HFFc6 (cell line): ENCODE measurements at regions not wholly inside any gene's neighbourhood (a gene's known extent, or its start where the extent isn't known, plus 50 kb on each side); places are given as distances from the start of the nearest gene placed in this dataset.

ENCODE experiments used
- DNase-seq: peaks from one replicate; pipeline ENCODE4 v3.0.0-alpha.2; 2018
- H3K27ac Mint-ChIP-seq: 2 replicates; pipeline ENCODE4 v1.8.0; 2020; ENCODE audit warnings: mild to moderate bottlenecking, mixed read lengths
- H3K27me3 Mint-ChIP-seq: 2 replicates; pipeline ENCODE4 v1.8.0; 2021; ENCODE audit warnings: mild to moderate bottlenecking, moderate library complexity, mixed read lengths; ENCODE audit not compliant: insufficient read depth
- H3K36me3 Mint-ChIP-seq: 2 replicates; pipeline ENCODE4 v1.8.0; 2021; ENCODE audit warnings: low read depth, mixed read lengths
- H3K4me1 Mint-ChIP-seq: 2 replicates; pipeline ENCODE4 v1.8.0; 2020; ENCODE audit warnings: low read depth, mixed read lengths
- H3K4me3 Mint-ChIP-seq: 2 replicates; pipeline ENCODE4 v1.8.0; 2020; ENCODE audit warnings: mild to moderate bottlenecking, moderate library complexity, mixed read lengths
- H3K9me3 Mint-ChIP-seq: 2 replicates; pipeline ENCODE4 v1.8.0; 2020; ENCODE audit warnings: mild to moderate bottlenecking, mixed read lengths
- CTCF ChIP-seq: fragments of 200-600 bp; sonication (generic); IDR thresholded peaks from 2 replicates; pipeline ENCODE4 v1.5.0; 2021; ENCODE audit warnings: antibody characterized with exemption, mild to moderate bottlenecking

- Mint-ChIP-seq H3K36me3 (no peaks in the 10 kb centered on the region), H3K4me1 (no peaks in the 10 kb centered on the region), H3K27me3 (peaks cover 2% of the 10 kb centered on the region; the same call in 1 of the 2 replicates), H3K9me3 (no peaks in the 10 kb centered on the region), H3K4me3 (no peak overlapping the region), H3K27ac (no peak overlapping the region)
- DNase-seq: no peak
- TF ChIP-seq CTCF: no peak
Observed at GRCh38 chr2:220744861-220745260, 827.2 kb downstream of the EPHA4 start.

GRCh38 chr2:220745682-220746081 lies 826.4 kb downstream of the EPHA4 start:
- Mint-ChIP-seq H3K27ac (no peak overlapping the region), H3K27me3 (peaks cover 2% of the 10 kb centered on the region; the same call in 1 of the 2 replicates), H3K36me3 (no peaks in the 10 kb centered on the region), H3K4me1 (no peaks in the 10 kb centered on the region), H3K4me3 (no peak overlapping the region), H3K9me3 (no peaks in the 10 kb centered on the region; the same call in 1 of the 2 replicates)
- DNase-seq: no peak
- no peak for TF ChIP-seq CTCF

GRCh38 chr2:220747736-220748135 lies 824.4 kb downstream of the EPHA4 start:
- DNase-seq: no peak
- H3K9me3 Mint-ChIP-seq: peaks cover 7% of the 10 kb centered on the region
- H3K27me3 Mint-ChIP-seq: peaks cover 2% of the 10 kb centered on the region
- no peak overlapping the region for H3K27ac Mint-ChIP-seq
- TF ChIP-seq CTCF: no peak
- H3K36me3 Mint-ChIP-seq: no peaks in the 10 kb centered on the region; the same call in 1 of the 2 replicates
- no peak overlapping the region for H3K4me3 Mint-ChIP-seq
- H3K4me1 Mint-ChIP-seq: no peaks in the 10 kb centered on the region

- H3K4me1 Mint-ChIP-seq: no peaks in the 10 kb centered on the region
- no peaks in the 10 kb centered on the region; the same call in 1 of the 2 replicates for H3K36me3 Mint-ChIP-seq
- H3K27ac Mint-ChIP-seq: no peak overlapping the region
- H3K27me3 Mint-ChIP-seq: peaks cover 2% of the 10 kb centered on the region
- H3K9me3 Mint-ChIP-seq: peaks cover 7% of the 10 kb centered on the region
- H3K4me3 Mint-ChIP-seq: no peak overlapping the region
- TF ChIP-seq CTCF: no peak
- no peak for DNase-seq
Observed at GRCh38 chr2:220748875-220749479, 823.1 kb downstream of the EPHA4 start.

- no peak for DNase-seq
- Mint-ChIP-seq H3K36me3 (no peaks in the 10 kb centered on the region; the same call in 1 of the 2 replicates), H3K4me3 (no peak overlapping the region), H3K9me3 (peaks cover 7% of the 10 kb centered on the region), H3K27ac (no peak overlapping the region), H3K4me1 (no peaks in the 10 kb centered on the region), H3K27me3 (peaks cover 4% of the 10 kb centered on the region)
- TF ChIP-seq CTCF: no peak
Observed at GRCh38 chr2:220753486-220753885, 818.6 kb downstream of the EPHA4 start.
